ENCODE measurements at regions not wholly inside any gene's neighbourhood (a gene's known extent, or its start where the extent isn't known, plus 50 kb on each side); places are given as distances from the start of the nearest gene placed in this dataset.

DNA sequence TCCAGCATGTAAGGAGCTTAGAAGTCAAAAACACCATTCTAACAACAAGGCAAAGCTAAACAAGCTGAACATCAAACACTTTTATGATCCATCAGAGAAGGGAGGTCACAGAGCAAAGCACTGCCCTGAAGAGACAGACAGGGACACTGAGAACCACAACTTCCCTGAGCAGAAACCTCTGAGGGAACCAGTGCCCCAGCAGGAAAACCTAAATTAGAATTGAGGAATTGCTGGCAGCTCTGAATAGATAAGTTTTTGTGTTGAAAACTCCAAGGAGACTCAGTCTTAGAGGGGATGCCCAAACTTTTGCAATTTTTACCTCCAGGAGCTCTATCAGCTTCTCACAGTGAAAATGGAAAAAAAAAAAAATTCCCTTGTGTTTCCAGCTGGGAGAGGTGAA, 83.0 kb upstream of the MAPK10 start:
- Histone ChIP-seq H3K23ac (ENCODE audit: low read length) (no peak overlapping the region), H3K4me1 (ENCODE audit: control insufficient read depth in 1 of 2, insufficient read depth in 2 of 2, low read length in 2 of 2) (no peaks in the 10 kb centered on the region), H3K79me1 (ENCODE audit: low read length) (no peaks in the 10 kb centered on the region), H3K79me2 (ENCODE audit: control insufficient read depth, insufficient read depth, low read length, poor library complexity) (no peaks in the 10 kb centered on the region), H3K18ac (ENCODE audit: low read length) (no peak overlapping the region), H3K9me3 (ENCODE audit: insufficient read depth, low read depth, low read length) (peaks cover 3% of the 10 kb centered on the region), H3K4me3 (ENCODE audit: low read depth, low read length) (no peak overlapping the region), H3K4ac (ENCODE audit: low read depth, low read length) (no peak overlapping the region), H3K36me3 (ENCODE audit: control insufficient read depth in 1 of 2, insufficient read depth in 2 of 2, low read length in 2 of 2) (no peaks in the 10 kb centered on the region), H4K91ac (ENCODE audit: low read depth, low read length) (no peak overlapping the region), H3K14ac (ENCODE audit: low read length) (no peak overlapping the region), H2BK12ac (ENCODE audit: low read length) (no peak overlapping the region), H3K4me2 (ENCODE audit: low read length) (no peak overlapping the region), H2BK120ac (ENCODE audit: insufficient read depth, low read length, poor library complexity) (no peak overlapping the region), H3K9ac (ENCODE audit: low read length) (no peak overlapping the region), H4K12ac (ENCODE audit: low read depth, low read length) (no peak overlapping the region), H4K8ac (ENCODE audit: low read depth, low read length) (no peak overlapping the region), H3K27ac (ENCODE audit: low read depth, low read length) (no peak overlapping the region), H2AFZ (ENCODE audit: insufficient read depth, low read length, poor library complexity) (no peak overlapping the region), H2BK5ac (ENCODE audit: low read depth, low read length, poor library complexity) (no peak overlapping the region), H2AK5ac (ENCODE audit: low read length) (no peak overlapping the region), H3K27me3 (ENCODE audit: insufficient read depth, low read length) (no peaks in the 10 kb centered on the region)
- no peak for DNase-seq

- Histone ChIP-seq H2AK5ac (ENCODE audit: low read length) (no peak overlapping the region), H4K8ac (ENCODE audit: low read depth, low read length) (no peak overlapping the region), H3K14ac (ENCODE audit: low read length) (no peak overlapping the region), H4K12ac (ENCODE audit: low read depth, low read length) (no peak overlapping the region), H4K91ac (ENCODE audit: low read depth, low read length) (no peak overlapping the region), H3K79me1 (ENCODE audit: low read length) (no peaks in the 10 kb centered on the region), H3K4ac (ENCODE audit: low read depth, low read length) (no peak overlapping the region), H3K36me3 (ENCODE audit: control insufficient read depth in 1 of 2, insufficient read depth in 2 of 2, low read length in 2 of 2) (no peaks in the 10 kb centered on the region), H3K18ac (ENCODE audit: low read length) (no peak overlapping the region), H3K79me2 (ENCODE audit: control insufficient read depth, insufficient read depth, low read length, poor library complexity) (no peaks in the 10 kb centered on the region), H2BK5ac (ENCODE audit: low read depth, low read length, poor library complexity) (no peak overlapping the region), H2AFZ (ENCODE audit: insufficient read depth, low read length, poor library complexity) (no peak overlapping the region), H3K23ac (ENCODE audit: low read length) (peak overlapping the region; percentile 93), H3K9ac (ENCODE audit: low read length) (peak overlapping the region; percentile 36), H3K27ac (ENCODE audit: low read depth, low read length) (no peak overlapping the region), H3K27me3 (ENCODE audit: insufficient read depth, low read length) (no peaks in the 10 kb centered on the region), H2BK12ac (ENCODE audit: low read length) (no peak overlapping the region), H2BK120ac (ENCODE audit: insufficient read depth, low read length, poor library complexity) (no peak overlapping the region), H3K4me2 (ENCODE audit: low read length) (no peak overlapping the region), H3K9me3 (ENCODE audit: insufficient read depth, low read depth, low read length) (peaks cover 3% of the 10 kb centered on the region), H3K4me3 (ENCODE audit: low read depth, low read length) (no peak overlapping the region), H3K4me1 (ENCODE audit: control insufficient read depth in 1 of 2, insufficient read depth in 2 of 2, low read length in 2 of 2) (no peaks in the 10 kb centered on the region)
- DNase-seq: no peak
- no CpG with 5 or more reads among the region's 8 CpGs for WGBS (ENCODE audit: extremely low coverage, insufficient coverage, insufficient read length)
These were observed 83.6 kb upstream of the MAPK10 start for GRCh38 chr4:86443495-86443894.

DNA sequence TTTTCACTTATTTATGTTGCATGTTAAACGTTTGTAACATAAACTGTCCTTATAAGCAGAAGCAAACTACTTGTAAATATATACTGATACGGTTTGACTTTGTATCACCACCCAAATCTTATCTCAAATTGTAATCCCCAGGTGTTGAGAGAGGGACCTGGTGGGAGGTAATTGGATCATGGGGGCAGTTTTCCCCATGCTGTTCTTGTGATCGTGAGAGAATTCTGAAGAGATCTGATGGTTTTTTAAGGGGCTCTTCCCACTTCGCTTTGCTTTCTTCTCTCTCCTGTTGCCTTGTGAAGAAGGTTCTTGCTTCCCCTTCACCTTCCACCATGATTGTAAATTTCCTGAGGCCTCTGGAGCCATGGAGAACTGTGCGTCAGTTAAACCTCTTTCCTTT, 87.1 kb upstream of the MAPK10 start:
- Histone ChIP-seq H3K14ac (ENCODE audit: low read length) (no peak overlapping the region), H2BK5ac (ENCODE audit: low read depth, low read length, poor library complexity) (no peak overlapping the region), H2BK12ac (ENCODE audit: low read length) (no peak overlapping the region), H3K79me2 (ENCODE audit: control insufficient read depth, insufficient read depth, low read length, poor library complexity) (no peaks in the 10 kb centered on the region), H3K9me3 (ENCODE audit: insufficient read depth, low read depth, low read length) (peaks cover 3% of the 10 kb centered on the region), H3K18ac (ENCODE audit: low read length) (no peak overlapping the region), H3K9ac (ENCODE audit: low read length) (no peak overlapping the region), H3K27ac (ENCODE audit: low read depth, low read length) (no peak overlapping the region), H3K4me1 (ENCODE audit: control insufficient read depth in 1 of 2, insufficient read depth in 2 of 2, low read length in 2 of 2) (peaks cover 4 to 11% of the 10 kb centered on the region in 2 experiments), H4K91ac (ENCODE audit: low read depth, low read length) (no peak overlapping the region), H3K4me2 (ENCODE audit: low read length) (no peak overlapping the region), H3K4me3 (ENCODE audit: low read depth, low read length) (no peak overlapping the region), H2AFZ (ENCODE audit: insufficient read depth, low read length, poor library complexity) (no peak overlapping the region), H2BK120ac (ENCODE audit: insufficient read depth, low read length, poor library complexity) (no peak overlapping the region), H3K23ac (ENCODE audit: low read length) (no peak overlapping the region), H4K8ac (ENCODE audit: low read depth, low read length) (no peak overlapping the region), H3K27me3 (ENCODE audit: insufficient read depth, low read length) (no peaks in the 10 kb centered on the region), H3K36me3 (ENCODE audit: control insufficient read depth in 1 of 2, insufficient read depth in 2 of 2, low read length in 2 of 2) (no peaks in the 10 kb centered on the region), H4K12ac (ENCODE audit: low read depth, low read length) (no peak overlapping the region), H3K4ac (ENCODE audit: low read depth, low read length) (no peak overlapping the region), H3K79me1 (ENCODE audit: low read length) (no peaks in the 10 kb centered on the region), H2AK5ac (ENCODE audit: low read length) (no peak overlapping the region)
- DNase-seq: no peak
- WGBS (ENCODE audit: extremely low coverage, insufficient coverage, insufficient read length): no CpG with 5 or more reads among the region's 5 CpGs

- no peaks in the 10 kb centered on the region for H3K79me2 ChIP-seq (ENCODE audit: control insufficient read depth, insufficient read depth, low read length, poor library complexity)
- H4K8ac ChIP-seq (ENCODE audit: low read depth, low read length): no peak overlapping the region
- no peak overlapping the region for H2BK12ac ChIP-seq (ENCODE audit: low read length)
- H3K4me2 ChIP-seq (ENCODE audit: low read length): no peak overlapping the region
- no CpG with 5 or more reads among the region's 9 CpGs for WGBS (ENCODE audit: extremely low coverage, insufficient coverage, insufficient read length)
- no peak overlapping the region for H3K14ac ChIP-seq (ENCODE audit: low read length)
- no peak overlapping the region for H2BK120ac ChIP-seq (ENCODE audit: insufficient read depth, low read length, poor library complexity)
- no peaks in the 10 kb centered on the region for H3K36me3 ChIP-seq (ENCODE audit: control insufficient read depth in 1 of 2, insufficient read depth in 2 of 2, low read length in 2 of 2)
- H3K27ac ChIP-seq (ENCODE audit: low read depth, low read length): no peak overlapping the region
- H3K23ac ChIP-seq (ENCODE audit: low read length): no peak overlapping the region
- H3K9ac ChIP-seq (ENCODE audit: low read length): no peak overlapping the region
- no peaks in the 10 kb centered on the region for H3K9me3 ChIP-seq (ENCODE audit: insufficient read depth, low read depth, low read length)
- no peak overlapping the region for H2BK5ac ChIP-seq (ENCODE audit: low read depth, low read length, poor library complexity)
- no peak overlapping the region for H3K4me3 ChIP-seq (ENCODE audit: low read depth, low read length)
- no peak overlapping the region for H4K12ac ChIP-seq (ENCODE audit: low read depth, low read length)
- DNase-seq: no peak
- H4K91ac ChIP-seq (ENCODE audit: low read depth, low read length): no peak overlapping the region
- peaks cover 9% of the 10 kb centered on the region for H3K79me1 ChIP-seq (ENCODE audit: low read length)
- H3K4me1 ChIP-seq (ENCODE audit: control insufficient read depth in 1 of 2, insufficient read depth in 2 of 2, low read length in 2 of 2): peaks cover 17 to 24% of the 10 kb centered on the region in 2 experiments
- H2AFZ ChIP-seq (ENCODE audit: insufficient read depth, low read length, poor library complexity): no peak overlapping the region
- no peak overlapping the region for H3K18ac ChIP-seq (ENCODE audit: low read length)
- H2AK5ac ChIP-seq (ENCODE audit: low read length): no peak overlapping the region
- no peak overlapping the region for H3K4ac ChIP-seq (ENCODE audit: low read depth, low read length)
- no peaks in the 10 kb centered on the region for H3K27me3 ChIP-seq (ENCODE audit: insufficient read depth, low read length)
These were observed 89.0 kb upstream of the MAPK10 start for GRCh38 chr4:86448871-86449270.

Data from trophoblast cell (in vitro differentiated cells and primary cell).